ENCODE measurements at regions not wholly inside any gene's neighbourhood (a gene's known extent, or its start where the extent isn't known, plus 50 kb on each side); places are given as distances from the start of the nearest gene placed in this dataset.

GRCh38 chr6:104541411-104541810 lies 318.3 kb downstream of the HACE1 start:
- DNase-seq (ENCODE audit: extremely low read depth, insufficient read length), result no peak
- Histone ChIP-seq H3K4me3 (replicated peaks; ENCODE audit: low read depth, low read length) (no peak overlapping the region), H3K27me3 (replicated peaks; ENCODE audit: control insufficient read depth, insufficient read depth, low read length) (no peaks in the 10 kb centered on the region), H3K36me3 (ENCODE audit: control insufficient read depth, insufficient read depth, low read length) (no peaks in the 10 kb centered on the region)
- TF ChIP-seq, protein P1, sequence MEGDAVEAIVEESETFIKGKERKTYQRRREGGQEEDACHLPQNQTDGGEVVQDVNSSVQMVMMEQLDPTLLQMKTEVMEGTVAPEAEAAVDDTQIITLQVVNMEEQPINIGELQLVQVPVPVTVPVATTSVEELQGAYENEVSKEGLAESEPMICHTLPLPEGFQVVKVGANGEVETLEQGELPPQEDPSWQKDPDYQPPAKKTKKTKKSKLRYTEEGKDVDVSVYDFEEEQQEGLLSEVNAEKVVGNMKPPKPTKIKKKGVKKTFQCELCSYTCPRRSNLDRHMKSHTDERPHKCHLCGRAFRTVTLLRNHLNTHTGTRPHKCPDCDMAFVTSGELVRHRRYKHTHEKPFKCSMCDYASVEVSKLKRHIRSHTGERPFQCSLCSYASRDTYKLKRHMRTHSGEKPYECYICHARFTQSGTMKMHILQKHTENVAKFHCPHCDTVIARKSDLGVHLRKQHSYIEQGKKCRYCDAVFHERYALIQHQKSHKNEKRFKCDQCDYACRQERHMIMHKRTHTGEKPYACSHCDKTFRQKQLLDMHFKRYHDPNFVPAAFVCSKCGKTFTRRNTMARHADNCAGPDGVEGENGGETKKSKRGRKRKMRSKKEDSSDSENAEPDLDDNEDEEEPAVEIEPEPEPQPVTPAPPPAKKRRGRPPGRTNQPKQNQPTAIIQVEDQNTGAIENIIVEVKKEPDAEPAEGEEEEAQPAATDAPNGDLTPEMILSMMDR (IDR thresholded peaks at IDR 0.05; ENCODE audit: insufficient read depth, low read length, poor library complexity, severe bottlenecking), result no peak

GRCh38 chr6:104540743-104541142 lies 319.0 kb downstream of the HACE1 start:
- TF ChIP-seq, protein P1 (IDR thresholded peaks at IDR 0.05; ENCODE audit: insufficient read depth, low read length, poor library complexity, severe bottlenecking), result no peak
- no peak for DNase-seq (ENCODE audit: extremely low read depth, insufficient read length)
- Histone ChIP-seq H3K27me3 (replicated peaks; ENCODE audit: control insufficient read depth, insufficient read depth, low read length) (no peaks in the 10 kb centered on the region), H3K36me3 (ENCODE audit: control insufficient read depth, insufficient read depth, low read length) (no peaks in the 10 kb centered on the region), H3K4me3 (replicated peaks; ENCODE audit: low read depth, low read length) (no peak overlapping the region)

GRCh38 chr6:104539173-104539572 lies 320.5 kb downstream of the HACE1 start:
- Histone ChIP-seq H3K4me3 (replicated peaks; ENCODE audit: low read depth, low read length) (no peak overlapping the region), H3K36me3 (ENCODE audit: control insufficient read depth, insufficient read depth, low read length) (no peaks in the 10 kb centered on the region), H3K27me3 (replicated peaks; ENCODE audit: control insufficient read depth, insufficient read depth, low read length) (no peaks in the 10 kb centered on the region)
- no peak for DNase-seq (ENCODE audit: extremely low read depth, insufficient read length)
- TF ChIP-seq, protein P1 (IDR thresholded peaks at IDR 0.05; ENCODE audit: insufficient read depth, low read length, poor library complexity, severe bottlenecking), result no peak

GRCh38 chr6:104537872-104538271 lies 321.8 kb downstream of the HACE1 start:
- H3K4me3 ChIP-seq (replicated peaks; ENCODE audit: low read depth, low read length), result no peak overlapping the region
- DNase-seq (ENCODE audit: extremely low read depth, insufficient read length), result no peak
- TF ChIP-seq, protein P1 (IDR thresholded peaks at IDR 0.05; ENCODE audit: insufficient read depth, low read length, poor library complexity, severe bottlenecking), result no peak
- H3K36me3 ChIP-seq (ENCODE audit: control insufficient read depth, insufficient read depth, low read length), result no peaks in the 10 kb centered on the region
- no peaks in the 10 kb centered on the region for H3K27me3 ChIP-seq (replicated peaks; ENCODE audit: control insufficient read depth, insufficient read depth, low read length)

- H3K36me3 ChIP-seq (ENCODE audit: control insufficient read depth, insufficient read depth, low read length), result no peaks in the 10 kb centered on the region
- H3K4me3 ChIP-seq (replicated peaks; ENCODE audit: low read depth, low read length), result no peak overlapping the region
- TF ChIP-seq, protein P1 (IDR thresholded peaks at IDR 0.05; ENCODE audit: insufficient read depth, low read length, poor library complexity, severe bottlenecking), result no peak
- no peaks in the 10 kb centered on the region for H3K27me3 ChIP-seq (replicated peaks; ENCODE audit: control insufficient read depth, insufficient read depth, low read length)
- DNase-seq (ENCODE audit: extremely low read depth, insufficient read length), result no peak
Measured at GRCh38 chr6:104537180-104537579, 322.5 kb downstream of the HACE1 start.

- TF ChIP-seq, protein P1 (IDR thresholded peaks at IDR 0.05; ENCODE audit: insufficient read depth, low read length, poor library complexity, severe bottlenecking), result no peak
- Histone ChIP-seq H3K36me3 (ENCODE audit: control insufficient read depth, insufficient read depth, low read length) (no peaks in the 10 kb centered on the region), H3K4me3 (replicated peaks; ENCODE audit: low read depth, low read length) (no peak overlapping the region), H3K27me3 (replicated peaks; ENCODE audit: control insufficient read depth, insufficient read depth, low read length) (no peaks in the 10 kb centered on the region)
- DNase-seq (ENCODE audit: extremely low read depth, insufficient read length), result no peak
Measured at GRCh38 chr6:104532462-104532861, 327.3 kb downstream of the HACE1 start.
